Skeletal muscle tissue (tissue), 3 donors: ENCODE measurements at regions not wholly inside any gene's neighbourhood (a gene's known extent, or its start where the extent isn't known, plus 50 kb on each side); places are given as distances from the start of the nearest gene placed in this dataset.
A peak's percentile ranks its signal among the peaks of the same experiment; 100 is the strongest.

Experiments used
- H3K27ac ChIP-seq: one replicate; pipeline ENCODE4 v1.7.0; 2013; ENCODE audit warnings: mild to moderate bottlenecking, low read depth, low read length, inconsistent platforms
- H3K27me3 ChIP-seq, 3 donors: one replicate each; pipeline ENCODE4 v1.7.0; 2013; ENCODE audit warnings: low read length in 3 of 3; ENCODE audit not compliant: control insufficient read depth in 3 of 3, insufficient read depth in 3 of 3
- H3K36me3 ChIP-seq, 3 donors: one replicate each; pipeline ENCODE4 v1.7.0; 2013; ENCODE audit warnings: low read length in 3 of 3; ENCODE audit not compliant: control insufficient read depth in 3 of 3, insufficient read depth in 3 of 3
- H3K4me1 ChIP-seq, 3 donors: one replicate each; pipeline ENCODE4 v1.7.0; 2013; ENCODE audit warnings: low read length in 3 of 3, mild to moderate bottlenecking in 3 of 3; ENCODE audit not compliant: control insufficient read depth in 3 of 3, insufficient read depth in 3 of 3
- H3K4me3 ChIP-seq, 3 donors: one replicate each; pipeline ENCODE4 v1.7.0; 2013; ENCODE audit warnings: low read length in 3 of 3
- H3K9ac ChIP-seq, 3 donors: one replicate each; pipeline ENCODE4 v1.7.0; 2013; ENCODE audit warnings: low read length in 3 of 3, mild to moderate bottlenecking in 3 of 3, moderate library complexity in 2 of 3, low read depth in 1 of 3
- H3K9me3 ChIP-seq, 3 donors: one replicate each; pipeline ENCODE4 v1.7.0; 2013; ENCODE audit warnings: low read length in 3 of 3; ENCODE audit not compliant: control insufficient read depth in 3 of 3
- donor health status: Osteomylitis.

DNA sequence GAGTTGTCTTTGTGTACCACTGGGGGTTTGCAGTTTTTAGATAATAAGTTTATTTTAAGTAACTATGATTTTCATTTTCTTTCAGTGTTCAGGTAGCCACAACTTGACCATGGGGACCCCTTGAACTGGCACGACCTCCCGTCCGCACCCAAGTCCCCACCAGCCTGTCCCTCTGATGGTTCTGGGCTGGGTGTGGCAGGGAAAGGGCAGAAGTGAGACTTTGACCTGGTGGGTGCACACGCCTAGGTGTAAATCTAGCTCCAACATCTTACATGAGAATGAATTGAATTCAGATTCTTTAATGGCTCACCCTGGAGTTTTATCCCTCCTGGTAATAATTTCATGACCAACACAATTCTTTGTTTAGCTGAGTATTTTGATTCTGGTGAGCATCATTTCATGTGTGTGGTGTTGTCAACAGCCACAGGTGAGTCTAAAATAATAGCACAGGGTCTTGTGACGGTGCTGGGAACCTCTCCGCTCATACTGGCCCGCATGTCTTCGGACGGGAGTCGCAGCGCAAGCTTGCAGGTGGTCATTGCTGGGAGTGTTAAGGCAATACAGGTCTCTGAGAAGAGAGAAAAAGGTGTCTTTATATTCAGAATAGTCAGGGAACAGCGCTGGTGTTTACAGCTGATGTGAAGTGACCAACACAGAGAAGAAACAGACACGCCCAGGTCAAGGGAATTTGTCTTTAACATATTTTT, 50.8 kb upstream of the POFUT2 start:
- Histone ChIP-seq H3K9ac (no peak overlapping the region), H3K36me3 (no peaks in the 10 kb centered on the region), H3K4me3 (no peak overlapping the region), H3K9me3 (no peaks in the 10 kb centered on the region), H3K27me3 (peaks cover 4 to 19% (median 4%) of the 10 kb centered on the region in 3 donors), H3K27ac (no peak overlapping the region), H3K4me1 (peaks cover 0 to 3% (median 0%) of the 10 kb centered on the region in 3 donors)

- H3K27me3 ChIP-seq, result peaks cover 9 to 21% (median 12%) of the 10 kb centered on the region in 3 donors
- H3K4me1 ChIP-seq, result peaks cover 0 to 3% (median 0%) of the 10 kb centered on the region in 3 donors
- H3K4me3 ChIP-seq, result no peak overlapping the region
- no peak overlapping the region for H3K9ac ChIP-seq
- no peak overlapping the region for H3K27ac ChIP-seq
- H3K36me3 ChIP-seq, result no peaks in the 10 kb centered on the region
- H3K9me3 ChIP-seq, result no peaks in the 10 kb centered on the region
These were observed 52.0 kb upstream of the POFUT2 start for GRCh38 chr21:45339421-45340402.

DNA sequence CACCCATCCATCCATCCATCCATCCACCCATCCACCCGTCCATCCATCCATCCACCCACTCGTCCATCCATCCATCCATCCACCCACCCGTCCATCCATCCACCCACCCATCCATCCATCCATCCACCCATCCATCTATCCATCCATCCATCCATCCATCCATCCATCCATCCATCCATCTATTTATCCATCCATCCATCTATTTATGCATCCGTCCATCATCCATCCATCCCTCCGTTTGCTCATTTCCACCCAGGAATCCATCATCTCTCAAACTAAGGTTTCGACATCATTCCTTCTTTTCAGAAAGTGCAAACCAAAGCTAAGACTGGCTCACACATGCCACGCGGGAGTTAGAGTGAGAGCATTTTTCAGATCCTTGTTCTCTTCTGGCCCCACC, 52.8 kb upstream of the POFUT2 start:
- peaks cover 0 to 3% (median 0%) of the 10 kb centered on the region in 3 donors for H3K4me1 ChIP-seq
- H3K9me3 ChIP-seq, result no peaks in the 10 kb centered on the region
- H3K4me3 ChIP-seq, result no peak overlapping the region
- H3K27me3 ChIP-seq, result peaks cover 8 to 20% (median 12%) of the 10 kb centered on the region in 3 donors
- no peak overlapping the region for H3K27ac ChIP-seq
- H3K9ac ChIP-seq, result no peak overlapping the region
- no peaks in the 10 kb centered on the region for H3K36me3 ChIP-seq

- Histone ChIP-seq H3K9ac (no peak overlapping the region), H3K27me3 (peaks cover 5 to 12% (median 9%) of the 10 kb centered on the region in 3 donors), H3K4me1 (peaks cover 0 to 3% (median 0%) of the 10 kb centered on the region in 3 donors), H3K4me3 (no peak overlapping the region), H3K27ac (no peak overlapping the region), H3K36me3 (no peaks in the 10 kb centered on the region), H3K9me3 (no peaks in the 10 kb centered on the region)
These were observed 53.6 kb upstream of the POFUT2 start for GRCh38 chr21:45341261-45341660.

DNA sequence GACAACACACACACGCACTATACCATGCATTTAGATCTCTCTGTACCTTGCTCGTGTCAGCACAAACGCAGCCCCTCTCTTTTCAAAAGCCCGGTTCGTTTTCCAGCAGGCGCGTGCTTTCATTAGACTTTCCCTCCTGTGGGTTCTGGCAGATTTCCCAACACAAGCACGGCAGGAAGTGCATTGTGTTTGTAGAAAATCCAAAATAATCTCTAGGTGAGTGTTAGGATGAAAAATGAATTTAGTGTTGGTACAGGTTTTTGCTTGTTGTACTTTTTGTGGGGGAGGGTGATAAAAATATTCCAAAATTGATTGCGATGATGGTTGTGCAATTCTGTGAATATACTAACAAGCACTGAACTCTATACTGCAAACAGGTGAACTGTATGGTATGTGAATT, 54.1 kb upstream of the POFUT2 start:
- H3K4me1 ChIP-seq, result peaks cover 0 to 3% (median 0%) of the 10 kb centered on the region in 3 donors

GRCh38 chr21:45343891-45344290, 56.2 kb upstream of the POFUT2 start:
- Histone ChIP-seq H3K9me3 (no peaks in the 10 kb centered on the region), H3K27me3 (peaks cover 12 to 17% (median 13%) of the 10 kb centered on the region in 3 donors), H3K36me3 (no peaks in the 10 kb centered on the region)

More for the DNA sequence above, 54.1 kb upstream of the POFUT2 start:
- no peaks in the 10 kb centered on the region for H3K9me3 ChIP-seq
- H3K9ac ChIP-seq, result no peak overlapping the region
- H3K27me3 ChIP-seq, result peaks cover 5 to 12% (median 12%) of the 10 kb centered on the region in 3 donors
- H3K36me3 ChIP-seq, result no peaks in the 10 kb centered on the region
- H3K4me3 ChIP-seq, result no peak overlapping the region
- no peak overlapping the region for H3K27ac ChIP-seq

GRCh38 chr21:45344576-45344975, 56.9 kb upstream of the POFUT2 start:
- Histone ChIP-seq H3K27me3 (peaks cover 12 to 22% (median 13%) of the 10 kb centered on the region in 3 donors), H3K27ac (no peak overlapping the region), H3K36me3 (no peaks in the 10 kb centered on the region), H3K4me1 (peaks cover 1 to 7% (median 6%) of the 10 kb centered on the region in 3 donors), H3K4me3 (no peak overlapping the region), H3K9me3 (no peaks in the 10 kb centered on the region), H3K9ac (no peak overlapping the region)

More at GRCh38 chr21:45343891-45344290, 56.2 kb upstream of the POFUT2 start:
- H3K27ac ChIP-seq, result no peak overlapping the region
- H3K4me1 ChIP-seq, result peaks cover 0 to 4% (median 3%) of the 10 kb centered on the region in 3 donors
- no peak overlapping the region for H3K4me3 ChIP-seq
- H3K9ac ChIP-seq, result no peak overlapping the region

- H3K27ac ChIP-seq, result no peak overlapping the region
- H3K9me3 ChIP-seq, result no peaks in the 10 kb centered on the region
- peaks cover 11 to 25% (median 22%) of the 10 kb centered on the region in 3 donors for H3K4me1 ChIP-seq
- peaks cover 12 to 19% (median 18%) of the 10 kb centered on the region in 3 donors for H3K27me3 ChIP-seq
- H3K4me3 ChIP-seq, result no peak overlapping the region
- H3K9ac ChIP-seq, result no peak overlapping the region
- no peaks in the 10 kb centered on the region for H3K36me3 ChIP-seq
These were observed 57.8 kb upstream of the COL18A1 start for GRCh38 chr21:45347048-45347711.

DNA sequence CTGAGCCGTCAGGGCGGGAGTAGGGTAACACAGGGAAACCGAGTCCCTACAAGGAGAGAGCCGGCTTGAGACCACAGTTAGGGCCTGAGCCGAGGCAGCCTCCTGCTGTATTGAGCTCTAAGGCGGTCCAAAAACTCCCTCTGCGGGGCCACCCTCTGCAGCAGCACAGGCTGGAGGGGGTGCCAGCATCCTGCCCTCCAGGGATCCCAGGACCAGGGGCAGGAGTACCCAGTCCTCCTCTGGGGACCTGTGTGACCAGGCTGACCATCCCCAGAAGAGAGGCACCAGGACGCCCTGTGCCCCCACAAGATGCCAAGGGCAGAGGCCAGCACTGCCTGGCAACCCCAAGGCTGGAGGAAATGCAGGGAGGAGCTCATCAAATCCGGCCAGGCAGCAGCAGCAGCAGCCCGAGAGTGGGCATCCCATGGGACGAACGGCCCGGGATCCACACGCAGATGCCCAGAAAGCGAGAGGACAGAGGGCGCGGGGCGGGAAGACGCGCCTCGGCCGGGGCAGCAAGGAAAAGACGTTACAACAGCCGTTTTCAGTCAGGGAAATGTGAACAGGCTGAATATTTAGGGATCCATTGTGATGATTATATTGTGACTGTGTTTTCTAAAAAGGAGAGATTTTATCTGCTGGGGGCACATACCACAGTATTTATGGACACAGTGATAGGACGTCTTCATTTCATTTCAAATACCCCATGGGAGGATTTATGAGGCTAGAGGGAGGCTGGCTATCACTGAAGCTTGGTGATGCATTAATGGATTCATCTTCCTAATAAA, 57.1 kb upstream of the COL18A1 start:
- Histone ChIP-seq H3K9me3 (no peaks in the 10 kb centered on the region), H3K36me3 (no peaks in the 10 kb centered on the region), H3K4me1 (peaks cover 11 to 27% (median 22%) of the 10 kb centered on the region in 3 donors), H3K27me3 (peaks cover 12 to 19% (median 18%) of the 10 kb centered on the region in 3 donors), H3K27ac (peak overlapping the region; percentile 66), H3K9ac (no peak overlapping the region), H3K4me3 (no peak overlapping the region)
